Nephron (organoid): ENCODE measurements at regions not wholly inside any gene's neighbourhood (a gene's known extent, or its start where the extent isn't known, plus 50 kb on each side); places are given as distances from the start of the nearest gene placed in this dataset.
A peak's percentile ranks its signal among the peaks of the same experiment; 100 is the strongest.
"Not testable (repeated sequence)": the region's sequence is repeated elsewhere in the genome, so short reads cannot be mapped to it uniquely, and the experiment has no call there.

ENCODE experiments used
- H3K27ac Mint-ChIP-seq, 3 experiments: 2 replicates each; pipeline ENCODE4 v1.8.0; 2020; ENCODE audit warnings: mixed read lengths in 3 of 3, mild to moderate bottlenecking in 2 of 3, moderate library complexity in 1 of 3
- H3K27me3 Mint-ChIP-seq: 2 replicates; pipeline ENCODE4 v1.8.0; 2021; ENCODE audit warnings: low read depth, mild to moderate bottlenecking, moderate library complexity, mixed read lengths
- H3K36me3 Mint-ChIP-seq: 2 replicates; pipeline ENCODE4 v1.8.0; 2020; ENCODE audit warnings: low read depth, mixed read lengths
- H3K4me1 Mint-ChIP-seq: 2 replicates; pipeline ENCODE4 v1.8.0; 2020; ENCODE audit warnings: mixed read lengths
- H3K4me3 Mint-ChIP-seq, 3 experiments: 2 replicates each; pipeline ENCODE4 v1.8.0; 2020; ENCODE audit warnings: mild to moderate bottlenecking in 3 of 3, mixed read lengths in 3 of 3, moderate library complexity in 2 of 3
- H3K9me3 Mint-ChIP-seq: 2 replicates; pipeline ENCODE4 v1.8.0; 2020; ENCODE audit warnings: mixed read lengths
- TF ChIP-seq, protein P1 (sequence below), 3 experiments: fragments of 200-600 bp; sonication (generic); IDR thresholded peaks; one replicate each; pipeline ENCODE4 v1.5.0; 2021; ENCODE audit warnings: antibody characterized with exemption in 3 of 3; ENCODE audit not compliant: unreplicated experiment in 3 of 3

DNA sequence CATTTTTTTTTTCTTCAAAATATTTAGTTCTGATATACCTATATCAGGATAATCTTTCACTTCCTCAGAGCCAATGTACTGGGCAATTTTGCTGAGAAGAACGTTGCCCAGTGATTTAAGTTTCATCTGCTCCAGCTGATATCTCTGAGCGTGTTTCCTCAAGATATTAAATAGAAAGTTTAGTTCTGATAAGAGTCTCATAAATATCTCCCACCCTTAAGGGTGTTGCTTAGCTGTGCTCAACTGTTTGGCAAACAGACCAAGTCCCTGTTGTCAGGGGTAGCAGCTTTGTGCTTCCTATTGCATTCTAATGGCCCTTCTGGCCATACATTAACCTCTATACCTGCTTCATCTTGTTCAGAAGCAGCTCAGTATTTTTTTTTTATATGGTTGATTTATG is 84.7 kb upstream of the GPR141 start:
- TF ChIP-seq, protein P1, sequence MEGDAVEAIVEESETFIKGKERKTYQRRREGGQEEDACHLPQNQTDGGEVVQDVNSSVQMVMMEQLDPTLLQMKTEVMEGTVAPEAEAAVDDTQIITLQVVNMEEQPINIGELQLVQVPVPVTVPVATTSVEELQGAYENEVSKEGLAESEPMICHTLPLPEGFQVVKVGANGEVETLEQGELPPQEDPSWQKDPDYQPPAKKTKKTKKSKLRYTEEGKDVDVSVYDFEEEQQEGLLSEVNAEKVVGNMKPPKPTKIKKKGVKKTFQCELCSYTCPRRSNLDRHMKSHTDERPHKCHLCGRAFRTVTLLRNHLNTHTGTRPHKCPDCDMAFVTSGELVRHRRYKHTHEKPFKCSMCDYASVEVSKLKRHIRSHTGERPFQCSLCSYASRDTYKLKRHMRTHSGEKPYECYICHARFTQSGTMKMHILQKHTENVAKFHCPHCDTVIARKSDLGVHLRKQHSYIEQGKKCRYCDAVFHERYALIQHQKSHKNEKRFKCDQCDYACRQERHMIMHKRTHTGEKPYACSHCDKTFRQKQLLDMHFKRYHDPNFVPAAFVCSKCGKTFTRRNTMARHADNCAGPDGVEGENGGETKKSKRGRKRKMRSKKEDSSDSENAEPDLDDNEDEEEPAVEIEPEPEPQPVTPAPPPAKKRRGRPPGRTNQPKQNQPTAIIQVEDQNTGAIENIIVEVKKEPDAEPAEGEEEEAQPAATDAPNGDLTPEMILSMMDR (IDR thresholded peaks at IDR 0.05; ENCODE audit: unreplicated experiment in 3 of 3): no peak
- Mint-ChIP-seq H3K4me1 (no peaks in the 10 kb centered on the region), H3K9me3 (peaks cover 3% of the 10 kb centered on the region), H3K36me3 (no peaks in the 10 kb centered on the region), H3K27ac (peak overlapping the region in 1 of 3 experiments; percentile 70), H3K4me3 (no peak overlapping the region), H3K27me3 (no peaks in the 10 kb centered on the region)

DNA sequence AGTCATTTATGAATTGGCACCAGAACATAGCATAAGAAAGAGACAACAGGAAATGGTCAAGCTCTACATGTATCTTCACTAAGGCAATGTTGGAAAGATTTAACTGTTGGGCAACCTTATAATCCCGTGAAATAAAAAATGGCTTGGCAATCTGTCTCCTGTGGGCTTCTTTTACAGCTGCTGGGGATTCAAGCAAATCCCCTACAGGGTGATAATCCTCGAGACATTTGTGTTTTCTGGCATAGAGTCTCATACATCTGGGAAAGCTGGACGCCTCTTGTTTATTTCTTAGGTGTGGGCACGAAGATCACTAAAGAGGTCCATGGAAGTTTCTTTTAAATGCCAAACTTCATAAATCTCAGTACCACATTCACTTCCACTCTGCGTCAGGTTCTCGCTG is 82.2 kb upstream of the GPR141 start:
- Mint-ChIP-seq H3K36me3 (no peaks in the 10 kb centered on the region), H3K4me1 (no peaks in the 10 kb centered on the region), H3K27me3 (no peaks in the 10 kb centered on the region), H3K9me3 (peaks cover under 1% of the 10 kb centered on the region), H3K4me3 (no peak overlapping the region), H3K27ac (no peak overlapping the region)
- TF ChIP-seq, protein P1 (IDR thresholded peaks at IDR 0.05; ENCODE audit: unreplicated experiment in 3 of 3): no peak

DNA sequence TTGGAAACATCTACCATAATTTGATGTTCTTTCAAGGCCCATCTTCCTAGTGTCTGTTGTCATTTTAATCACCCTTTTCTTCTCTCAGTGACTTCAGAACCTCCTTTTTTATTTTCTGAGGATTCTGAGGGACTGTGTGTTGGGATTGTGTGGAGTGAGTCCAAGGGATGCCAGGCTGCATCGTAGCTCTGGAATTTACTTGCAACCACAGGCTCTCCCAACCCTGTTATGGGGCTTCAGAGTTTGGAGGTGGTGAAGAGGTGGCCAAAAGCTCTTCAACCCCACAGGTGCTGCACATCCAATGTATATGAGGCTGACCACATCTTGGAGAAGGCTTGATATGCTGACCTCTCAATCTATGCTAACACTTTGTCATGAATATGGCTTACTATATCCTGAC is 79.5 kb upstream of the GPR141 start:
- Mint-ChIP-seq H3K36me3 (no peaks in the 10 kb centered on the region), H3K4me1 (no peaks in the 10 kb centered on the region), H3K4me3 (no peak overlapping the region), H3K27ac (no peak overlapping the region), H3K27me3 (no peaks in the 10 kb centered on the region), H3K9me3 (peaks cover 5% of the 10 kb centered on the region)
- TF ChIP-seq, protein P1 (IDR thresholded peaks at IDR 0.05; ENCODE audit: unreplicated experiment in 3 of 3): no peak

DNA sequence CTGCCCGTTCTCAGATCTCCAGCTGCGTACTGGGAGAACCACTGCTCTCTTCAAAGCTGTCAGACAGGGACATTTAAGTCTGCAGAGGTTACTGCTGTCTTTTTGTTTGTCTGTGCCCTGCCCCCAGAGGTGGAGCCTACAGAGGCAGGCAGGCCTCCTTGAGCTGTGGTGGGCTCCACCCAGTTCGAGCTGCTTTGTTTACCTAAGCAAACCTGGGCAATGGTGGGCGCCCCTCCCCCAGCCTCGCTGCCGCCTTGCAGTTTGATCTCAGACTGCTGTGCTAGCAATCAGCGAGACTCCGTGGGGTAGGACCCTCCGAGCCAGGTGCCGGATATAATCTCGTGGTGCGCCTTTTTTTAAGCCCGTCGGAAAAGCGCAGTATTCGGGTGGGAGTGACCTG is 66.2 kb upstream of the GPR141 start:
- H3K4me3 Mint-ChIP-seq, H3K36me3 Mint-ChIP-seq, H3K27ac Mint-ChIP-seq, H3K9me3 Mint-ChIP-seq, H3K27me3 Mint-ChIP-seq, H3K4me1 Mint-ChIP-seq: not testable (repeated sequence)

DNA sequence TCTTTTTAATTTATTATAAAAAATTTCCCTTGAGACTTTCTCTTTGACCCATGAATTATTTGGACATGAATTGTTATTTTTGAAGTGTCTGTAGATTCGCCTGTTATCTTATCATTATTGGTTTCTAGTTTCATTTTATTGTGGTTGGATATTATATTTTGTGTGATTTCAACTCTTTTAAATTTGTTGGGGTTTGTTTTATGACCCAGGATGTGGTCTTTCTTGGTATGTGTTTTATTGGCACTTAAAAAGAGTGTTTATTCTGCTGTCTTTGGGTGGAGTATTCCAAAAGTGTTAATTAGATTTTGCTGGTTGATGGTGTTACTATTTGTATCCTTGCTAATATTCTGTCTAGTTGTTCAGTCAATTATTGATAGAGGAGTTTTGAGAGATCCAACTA is 50.5 kb upstream of the GPR141 start:
- peaks cover 4% of the 10 kb centered on the region for H3K36me3 Mint-ChIP-seq
- H3K4me1 Mint-ChIP-seq: no peaks in the 10 kb centered on the region
- no peak overlapping the region for H3K4me3 Mint-ChIP-seq
- TF ChIP-seq, protein P1 (IDR thresholded peaks at IDR 0.05; ENCODE audit: unreplicated experiment in 3 of 3): no peak
- H3K27ac Mint-ChIP-seq: no peak overlapping the region
- no peaks in the 10 kb centered on the region for H3K27me3 Mint-ChIP-seq
- peaks cover 50% of the 10 kb centered on the region for H3K9me3 Mint-ChIP-seq
